ENCODE measurements at regions not wholly inside any gene's neighbourhood (a gene's known extent, or its start where the extent isn't known, plus 50 kb on each side); places are given as distances from the start of the nearest gene placed in this dataset.

DNA sequence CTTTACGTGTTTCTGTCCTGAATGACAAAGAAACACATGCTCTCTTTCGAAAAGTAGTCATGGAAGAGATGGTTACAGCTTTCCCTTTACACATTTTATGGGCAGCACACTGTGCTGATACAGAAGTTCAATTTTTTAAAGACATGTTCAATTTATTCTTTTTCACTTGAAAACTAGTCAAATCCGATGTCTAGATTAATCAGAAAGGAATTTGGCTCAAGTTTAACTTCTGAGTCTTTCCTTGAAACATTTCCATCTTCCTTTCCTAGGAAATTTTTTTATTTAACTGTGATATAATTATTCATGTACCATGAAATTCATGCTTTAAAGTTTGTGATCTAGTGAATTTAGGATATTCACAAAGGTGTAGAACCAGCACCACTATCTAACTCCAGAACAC lies 360.1 kb downstream of the TNS3 start:
- ChIA-PET CTCF (no interaction called here), POLR2A (no interaction called here)

GRCh38 chr7:47218378-47219176 lies 363.3 kb downstream of the TNS3 start:
- CTCF ChIA-PET: no interaction called here

DNA sequence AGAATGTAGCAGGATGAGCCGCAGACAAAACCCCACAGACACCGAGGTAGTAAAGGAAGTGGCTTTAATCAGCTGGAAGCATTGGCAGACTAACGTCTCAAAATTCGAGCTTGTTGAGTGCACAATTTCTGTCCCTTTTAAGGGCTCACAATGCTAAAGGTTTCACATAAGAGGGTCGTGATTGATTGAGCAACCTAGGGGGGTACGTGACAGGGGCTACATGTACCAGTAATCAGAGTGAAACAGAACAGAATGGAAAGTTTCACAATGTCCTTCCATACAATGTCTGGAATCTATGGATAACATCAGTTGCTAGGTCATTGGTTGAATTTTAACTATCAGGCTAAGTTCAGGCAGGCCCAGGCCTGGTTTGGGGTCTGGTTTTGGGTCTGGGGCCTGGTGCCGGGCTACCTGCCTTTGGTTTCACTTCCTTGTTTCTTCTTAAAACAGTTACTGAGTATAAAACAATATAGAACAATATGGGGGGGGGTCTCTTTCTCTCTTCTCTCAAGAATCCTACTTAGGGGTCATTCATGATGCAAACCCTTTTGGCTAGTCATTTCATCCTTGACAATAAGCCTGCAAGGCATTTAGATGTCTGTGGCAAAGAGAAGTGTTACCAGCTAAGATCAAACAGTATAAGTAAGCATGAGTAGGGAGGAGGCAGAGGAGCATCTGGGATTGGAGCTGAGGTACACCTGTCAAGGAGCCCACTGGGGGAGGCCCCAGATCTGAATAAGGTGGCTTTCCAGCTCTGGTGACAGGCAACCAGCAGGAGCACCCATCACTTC lies 364.1 kb downstream of the TNS3 start:
- ChIA-PET POLR2A (no interaction called here), CTCF (no interaction called here)

More at GRCh38 chr7:47218378-47219176, 363.3 kb downstream of the TNS3 start:
- POLR2A ChIA-PET: no interaction called here

- CTCF ChIA-PET: no interaction called here
- POLR2A ChIA-PET: no interaction called here
Measured at GRCh38 chr7:47217086-47217485, 364.8 kb downstream of the TNS3 start.

DNA sequence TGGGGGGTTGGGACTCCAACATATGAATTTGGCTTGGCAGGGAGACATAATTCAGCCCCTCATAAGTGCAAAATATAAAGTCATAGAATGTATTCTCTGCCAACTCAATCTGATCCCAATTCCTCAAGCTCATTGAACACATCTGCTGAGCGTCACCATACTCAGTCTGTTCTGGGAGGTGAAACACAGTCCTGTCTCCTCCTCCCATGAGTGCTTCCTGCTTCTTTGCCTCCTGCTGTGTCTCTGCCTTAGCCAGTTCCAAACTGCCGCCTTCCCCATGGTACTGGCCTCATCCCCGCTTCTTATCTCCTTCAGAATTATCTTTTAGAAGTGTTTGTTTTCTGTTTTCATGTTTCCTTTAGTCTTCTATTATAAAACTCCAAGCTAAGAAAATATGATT lies 365.5 kb downstream of the TNS3 start:
- CTCF ChIA-PET: no interaction called here
- POLR2A ChIA-PET: no interaction called here

- CTCF ChIA-PET: no interaction called here
- POLR2A ChIA-PET: no interaction called here
Measured at GRCh38 chr7:47215640-47216039, 366.3 kb downstream of the TNS3 start.

- ChIA-PET CTCF (no interaction called here), POLR2A (no interaction called here)
Measured at GRCh38 chr7:47215049-47215448, 366.9 kb downstream of the TNS3 start.

DNA sequence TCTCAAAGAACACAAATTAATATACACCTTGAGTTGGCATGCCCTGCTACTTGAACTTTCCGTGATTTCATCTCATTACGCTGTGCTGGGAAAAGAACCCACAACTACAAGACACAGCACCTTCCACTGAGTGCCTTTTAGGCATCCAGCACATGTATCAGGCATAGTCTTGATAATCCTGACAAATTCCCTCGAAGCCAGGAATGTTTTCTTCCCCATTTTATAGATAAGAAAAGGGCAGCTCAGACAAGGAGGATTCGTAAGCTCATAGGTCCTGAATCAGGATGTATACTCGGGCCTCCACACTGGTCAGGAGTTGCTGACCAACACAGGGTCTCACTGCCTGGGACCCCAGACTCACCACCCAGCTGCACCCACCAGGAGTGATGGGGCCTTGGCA lies 368.6 kb downstream of the TNS3 start:
- ChIA-PET CTCF (no interaction called here), POLR2A (no interaction called here)

DNA sequence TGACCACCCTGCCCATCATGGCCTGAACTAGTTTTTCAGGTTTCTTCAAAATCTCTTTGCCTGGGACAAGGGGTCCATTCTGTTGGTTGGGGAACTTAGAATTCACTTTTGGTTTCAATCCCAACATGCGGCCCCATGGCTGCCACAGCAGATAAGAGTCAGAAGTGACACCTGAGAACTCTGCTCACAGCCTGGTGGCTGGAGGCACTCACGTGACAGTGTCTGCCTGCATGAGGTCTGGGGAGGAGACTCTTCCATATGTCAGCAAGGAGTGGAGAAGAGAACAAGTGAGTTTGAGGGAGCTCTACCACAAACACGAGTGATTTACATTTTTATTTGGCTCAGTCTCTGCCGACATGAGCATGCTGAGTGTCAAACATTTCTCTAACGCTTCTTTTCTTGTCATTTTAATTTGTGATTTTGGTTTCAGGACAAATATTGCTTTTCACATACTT lies 370.4 kb downstream of the TNS3 start:
- ChIA-PET POLR2A (no interaction called here), CTCF (no interaction called here)

DNA sequence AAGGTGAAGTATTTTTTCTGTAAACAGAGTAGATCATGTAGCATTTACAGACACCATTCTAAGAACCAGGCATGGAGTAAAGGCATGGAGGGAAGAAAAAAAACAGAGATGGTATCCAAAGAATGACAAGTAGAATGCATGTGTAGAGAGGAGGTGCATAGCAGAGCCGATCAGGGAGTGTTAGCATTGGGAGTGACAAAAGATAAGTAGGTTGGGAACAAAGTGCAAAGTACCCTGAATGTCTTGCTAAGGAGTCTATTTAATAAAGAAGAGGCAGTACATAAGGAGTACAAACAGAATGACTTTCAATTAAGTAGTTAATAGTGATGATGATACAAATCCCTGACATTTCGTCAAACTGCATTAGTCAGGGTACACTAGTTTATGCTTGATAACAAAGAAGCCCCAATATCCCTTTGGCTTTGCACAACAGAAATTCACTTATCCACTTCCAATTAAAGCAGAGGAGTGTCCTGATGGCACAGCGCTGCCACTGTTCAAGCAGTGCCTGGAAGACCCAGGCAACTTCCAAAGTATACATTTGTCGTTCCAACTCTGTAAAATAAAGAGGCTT lies 371.5 kb downstream of the TNS3 start:
- CTCF ChIA-PET: no interaction called here

DNA sequence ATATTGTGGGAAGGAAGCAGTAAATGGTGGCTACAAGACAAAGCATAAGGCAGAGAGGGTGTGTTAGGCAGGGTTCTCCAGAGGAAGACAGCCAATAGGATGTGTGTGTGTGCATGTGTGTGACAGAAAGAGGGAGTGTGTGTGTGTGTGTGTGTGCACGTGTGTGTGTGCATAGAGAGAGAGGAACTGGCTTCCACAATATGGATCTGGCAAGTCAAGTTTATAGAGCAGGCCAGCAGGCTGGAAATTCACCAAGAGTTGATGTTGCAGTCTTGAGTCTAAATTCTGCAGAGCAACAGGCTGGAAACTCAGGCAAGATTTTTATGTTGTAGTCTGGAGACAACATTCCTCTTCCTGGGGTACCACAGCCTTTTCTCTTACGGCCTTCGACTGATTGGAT lies 374.0 kb downstream of the TNS3 start:
- ChIA-PET POLR2A (no interaction called here), CTCF (no interaction called here)

More for the DNA sequence above, 371.5 kb downstream of the TNS3 start:
- POLR2A ChIA-PET: no interaction called here

DNA sequence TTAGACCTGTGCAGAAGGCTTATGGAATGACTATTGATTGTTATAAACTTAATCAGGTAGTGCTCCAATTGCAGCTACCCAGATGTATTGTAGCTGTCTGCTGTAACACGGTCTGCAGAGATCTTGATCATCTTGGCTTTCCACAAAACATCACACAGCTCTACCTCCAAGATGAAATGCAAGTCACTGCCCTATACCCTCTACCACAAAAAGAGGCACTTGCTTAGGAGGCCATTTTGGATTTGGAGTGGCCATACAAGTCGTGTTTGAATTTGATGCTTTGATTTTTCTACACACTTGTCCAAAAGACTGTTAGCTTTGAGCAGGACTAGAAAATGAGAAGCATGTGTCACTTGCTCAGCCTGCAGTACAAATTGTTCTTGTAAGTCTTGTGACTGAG lies 377.2 kb downstream of the TNS3 start:
- CTCF ChIA-PET: no interaction called here
- POLR2A ChIA-PET: no interaction called here

- CTCF ChIA-PET: no interaction called here
- POLR2A ChIA-PET: no interaction called here
Measured at GRCh38 chr7:47202146-47202783, 379.6 kb downstream of the TNS3 start.

GRCh38 chr7:47198159-47198558 lies 383.8 kb downstream of the TNS3 start:
- ChIA-PET POLR2A (no interaction called here), CTCF (no interaction called here)

DNA sequence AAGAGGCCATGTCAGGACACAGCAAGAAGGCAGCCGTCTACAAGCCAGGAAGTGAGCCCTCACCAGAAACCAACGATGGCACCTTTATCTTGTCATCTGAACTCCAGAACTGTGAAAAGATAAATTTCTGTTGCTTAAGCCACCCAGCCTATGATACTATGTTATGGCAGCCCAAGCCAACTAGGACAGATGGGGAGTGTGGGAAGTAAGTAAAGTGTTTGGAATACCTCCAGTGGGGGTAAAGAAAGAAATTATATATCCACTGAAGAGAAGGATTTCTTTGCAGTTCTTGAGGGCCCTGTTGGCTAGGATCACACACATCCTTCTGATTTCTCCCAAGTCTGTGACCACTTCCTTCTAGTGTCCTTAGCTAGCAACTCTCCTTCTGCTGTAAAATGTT lies 384.4 kb downstream of the TNS3 start:
- ChIA-PET CTCF (no interaction called here), POLR2A (no interaction called here)

DNA sequence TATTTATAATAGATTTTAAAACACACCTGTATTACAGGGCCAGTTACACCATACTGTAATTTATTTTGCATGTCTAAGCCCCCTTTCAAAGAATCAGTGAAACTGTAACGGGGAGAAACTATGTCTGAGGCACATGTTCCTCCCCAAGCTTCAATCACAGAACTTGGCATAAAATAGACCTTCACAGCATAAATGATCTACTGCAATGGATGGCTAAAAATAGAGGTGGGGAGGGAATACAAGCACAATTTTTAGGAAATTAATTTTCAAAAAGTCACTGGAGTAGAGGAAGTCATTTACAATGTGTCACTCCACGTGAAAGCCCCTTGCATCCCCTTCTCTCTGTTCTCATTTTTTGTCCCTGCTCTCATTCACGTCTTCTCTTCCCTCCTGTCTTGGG lies 385.2 kb downstream of the TNS3 start:
- POLR2A ChIA-PET: no interaction called here
- CTCF ChIA-PET: no interaction called here

- ChIA-PET CTCF (no interaction called here), POLR2A (no interaction called here)
Measured at GRCh38 chr7:47196106-47196645, 385.7 kb downstream of the TNS3 start.

DNA sequence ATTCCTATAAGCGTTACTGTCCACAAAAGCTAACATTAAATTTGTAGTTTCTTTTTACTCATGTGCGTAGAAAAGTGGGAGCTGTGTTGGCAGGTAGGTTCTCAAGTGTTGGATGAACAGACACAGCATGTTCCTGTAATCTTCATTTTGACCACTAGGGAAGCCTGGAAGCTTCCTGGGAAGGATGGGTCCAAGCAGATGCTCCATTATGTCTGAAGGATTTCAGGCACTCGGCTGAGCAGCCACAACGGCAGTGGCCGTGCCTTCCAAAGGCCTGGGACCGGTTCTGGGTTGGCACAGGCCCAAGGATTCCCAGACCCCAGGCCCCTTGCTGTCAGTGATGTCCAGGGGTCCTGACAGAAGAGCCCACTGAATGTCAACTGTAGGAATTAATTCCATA lies 386.3 kb downstream of the TNS3 start:
- ChIA-PET POLR2A (no interaction called here), CTCF (no interaction called here)

- CTCF ChIA-PET: no interaction called here
Measured at GRCh38 chr7:47194516-47195057, 387.3 kb downstream of the TNS3 start.

GRCh38 chr7:47192978-47193377 lies 388.9 kb downstream of the TNS3 start:
- CTCF ChIA-PET: no interaction called here

More at GRCh38 chr7:47194516-47195057, 387.3 kb downstream of the TNS3 start:
- POLR2A ChIA-PET: no interaction called here

More at GRCh38 chr7:47192978-47193377, 388.9 kb downstream of the TNS3 start:
- POLR2A ChIA-PET: no interaction called here

Data from activated CD8-positive, alpha-beta memory T cell treated with anti-CD3 and anti-CD28 coated beads for 36 hours (primary cell).